ENCODE measurements at regions not wholly inside any gene's neighbourhood (a gene's known extent, or its start where the extent isn't known, plus 50 kb on each side); places are given as distances from the start of the nearest gene placed in this dataset.

DNA sequence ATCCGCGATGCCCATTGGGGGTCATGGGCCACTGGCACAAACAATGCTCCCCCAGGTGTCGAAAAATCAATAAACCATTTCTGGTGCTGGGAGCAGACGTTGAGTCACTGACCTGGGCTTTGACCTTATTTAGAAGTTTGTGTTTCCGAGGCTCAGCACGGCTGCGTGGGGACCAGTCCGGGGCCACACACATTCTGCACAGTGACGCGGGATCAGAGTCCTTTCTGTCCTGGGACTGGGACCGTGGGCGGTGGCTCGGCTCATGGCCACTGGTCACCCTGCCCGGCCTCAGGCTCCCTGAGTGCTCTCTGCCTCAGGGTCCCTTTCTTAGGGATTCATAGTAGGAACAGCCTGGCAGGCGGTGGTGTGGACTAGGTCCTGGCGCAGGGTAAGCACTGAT lies 1266.0 kb downstream of the BRD1 start:
- H3K27ac Mint-ChIP-seq: no peak overlapping the region
- H3K4me1 Mint-ChIP-seq: peaks cover 0 to 1% (median 0%) of the 10 kb centered on the region in 3 donors
- ChIA-PET POLR2A (no interaction called here), CTCF (no interaction called here)
- no peaks in the 10 kb centered on the region for H3K36me3 ChIP-seq (ENCODE audit: insufficient read depth, low read length)
- H3K27me3 ChIP-seq (ENCODE audit: insufficient read depth, low read length, poor library complexity, severe bottlenecking): no peaks in the 10 kb centered on the region
- no peak for DNase-seq
- no peak overlapping the region for H3K4me3 Mint-ChIP-seq
- no peaks in the 10 kb centered on the region for H3K9me3 ChIP-seq (ENCODE audit: low read length)
- no peaks in the 10 kb centered on the region for H3K9me3 Mint-ChIP-seq
- peaks cover 2 to 4% of the 10 kb centered on the region in 2 donors for H3K27me3 Mint-ChIP-seq
- no peak overlapping the region for H3K4me3 ChIP-seq (ENCODE audit: low read length)
- no peaks in the 10 kb centered on the region for H3K36me3 Mint-ChIP-seq
- no peak overlapping the region for H3K27ac ChIP-seq (ENCODE audit: low read depth, low read length)
- no peaks in the 10 kb centered on the region for H3K4me1 ChIP-seq (ENCODE audit: insufficient read depth, low read length)

- CTCF ChIA-PET: no interaction called here
- Mint-ChIP-seq H3K9me3 (no peaks in the 10 kb centered on the region), H3K4me1 (no peaks in the 10 kb centered on the region), H3K36me3 (no peaks in the 10 kb centered on the region), H3K4me3 (no peak overlapping the region), H3K27me3 (peaks cover 2 to 3% of the 10 kb centered on the region in 2 donors), H3K27ac (no peak overlapping the region)
- Histone ChIP-seq H3K27ac (ENCODE audit: low read depth, low read length) (no peak overlapping the region), H3K27me3 (ENCODE audit: insufficient read depth, low read length, poor library complexity, severe bottlenecking) (no peaks in the 10 kb centered on the region), H3K4me1 (ENCODE audit: insufficient read depth, low read length) (no peaks in the 10 kb centered on the region), H3K36me3 (ENCODE audit: insufficient read depth, low read length) (no peaks in the 10 kb centered on the region), H3K4me3 (ENCODE audit: low read length) (no peak overlapping the region), H3K9me3 (ENCODE audit: low read length) (no peaks in the 10 kb centered on the region)
- no peak for DNase-seq
- POLR2A ChIA-PET: no interaction called here
Observed at GRCh38 chr22:48560836-48561235, 1266.8 kb downstream of the BRD1 start.

- Histone ChIP-seq H3K36me3 (ENCODE audit: insufficient read depth, low read length) (no peaks in the 10 kb centered on the region), H3K27me3 (ENCODE audit: insufficient read depth, low read length, poor library complexity, severe bottlenecking) (no peaks in the 10 kb centered on the region), H3K27ac (ENCODE audit: low read depth, low read length) (no peak overlapping the region), H3K9me3 (ENCODE audit: low read length) (no peaks in the 10 kb centered on the region), H3K4me1 (ENCODE audit: insufficient read depth, low read length) (no peaks in the 10 kb centered on the region), H3K4me3 (ENCODE audit: low read length) (no peak overlapping the region)
- no peak overlapping the region for H3K4me3 Mint-ChIP-seq
- ChIA-PET POLR2A (no interaction called here), CTCF (no interaction called here)
- H3K27me3 Mint-ChIP-seq: peaks cover 2 to 3% of the 10 kb centered on the region in 2 donors
- DNase-seq: no peak
- H3K9me3 Mint-ChIP-seq: no peaks in the 10 kb centered on the region
- no peak overlapping the region for H3K27ac Mint-ChIP-seq
- no peaks in the 10 kb centered on the region for H3K36me3 Mint-ChIP-seq
- no peaks in the 10 kb centered on the region for H3K4me1 Mint-ChIP-seq
Observed at GRCh38 chr22:48560389-48560751, 1267.3 kb downstream of the BRD1 start.

- Histone ChIP-seq H3K27ac (ENCODE audit: low read depth, low read length) (no peak overlapping the region), H3K36me3 (ENCODE audit: insufficient read depth, low read length) (no peaks in the 10 kb centered on the region), H3K9me3 (ENCODE audit: low read length) (no peaks in the 10 kb centered on the region), H3K4me3 (ENCODE audit: low read length) (no peak overlapping the region), H3K27me3 (ENCODE audit: insufficient read depth, low read length, poor library complexity, severe bottlenecking) (no peaks in the 10 kb centered on the region), H3K4me1 (ENCODE audit: insufficient read depth, low read length) (no peaks in the 10 kb centered on the region)
- ChIA-PET POLR2A (no interaction called here), CTCF (no interaction called here)
- Mint-ChIP-seq H3K36me3 (no peaks in the 10 kb centered on the region), H3K27ac (no peak overlapping the region), H3K9me3 (no peaks in the 10 kb centered on the region), H3K27me3 (peaks cover 2 to 3% of the 10 kb centered on the region in 2 donors), H3K4me1 (no peaks in the 10 kb centered on the region), H3K4me3 (no peak overlapping the region)
- no peak for DNase-seq
Observed at GRCh38 chr22:48559647-48560388, 1267.9 kb downstream of the BRD1 start.

DNA sequence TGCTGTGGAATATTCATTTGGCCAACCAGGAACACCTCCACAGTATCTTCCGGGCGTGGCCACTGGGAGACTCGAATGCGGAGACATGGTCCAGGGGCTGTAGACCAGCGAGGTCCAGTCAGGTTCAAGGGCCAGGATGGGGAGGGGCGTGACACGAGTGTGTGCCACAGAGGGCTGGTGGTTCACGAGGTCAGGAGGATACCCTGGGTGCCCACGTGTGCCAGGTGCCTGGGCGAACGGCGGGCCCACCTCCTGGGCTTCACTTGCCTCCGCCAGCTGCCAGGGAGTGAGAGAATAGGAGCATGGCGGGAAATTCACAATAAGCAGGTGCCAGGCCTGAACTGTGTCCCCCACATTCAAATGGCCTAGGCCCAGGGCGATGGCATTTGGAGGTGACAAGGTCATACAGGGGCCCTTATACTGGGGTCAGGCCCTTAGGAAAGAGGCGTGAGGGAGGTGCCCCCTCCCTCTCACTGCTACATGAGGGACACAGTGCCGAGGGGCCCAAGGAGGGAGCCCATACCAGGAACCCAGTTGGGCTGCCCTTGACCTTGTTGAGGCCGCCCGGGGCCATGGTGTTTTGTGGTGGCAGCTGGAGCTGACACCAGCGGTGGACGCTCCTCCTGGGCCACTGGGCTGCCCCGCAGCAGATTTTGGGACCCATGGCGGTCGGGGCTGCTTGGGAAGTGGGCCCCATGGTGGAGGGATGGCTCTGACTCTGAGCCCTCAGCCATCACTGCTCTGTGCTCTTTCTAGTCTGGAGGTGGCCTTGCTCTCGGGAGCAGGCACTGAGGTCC lies 1268.9 kb downstream of the BRD1 start:
- POLR2A ChIA-PET: no interaction called here
- no peak overlapping the region for H3K27ac Mint-ChIP-seq
- no peaks in the 10 kb centered on the region for H3K36me3 Mint-ChIP-seq

DNA sequence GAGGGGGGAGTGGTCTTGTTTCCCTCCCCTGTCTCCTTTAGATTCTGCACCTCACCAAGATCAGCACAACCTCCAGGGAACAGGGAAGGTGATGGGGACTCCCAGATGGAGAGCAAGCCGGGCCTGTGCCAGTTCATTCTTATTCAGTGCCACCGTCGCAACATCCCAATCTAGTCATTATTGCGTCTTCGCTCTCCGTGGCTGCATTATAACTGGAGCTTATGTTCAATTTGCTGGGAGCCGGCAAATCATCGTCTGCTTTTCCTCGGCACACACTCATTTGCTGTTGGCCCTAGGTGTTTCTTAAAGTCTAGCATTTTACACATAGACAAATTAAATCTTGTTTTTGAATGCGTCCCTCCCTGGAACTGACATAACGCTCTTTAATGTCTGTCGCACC lies 1269.7 kb downstream of the BRD1 start:
- H3K4me1 ChIP-seq (ENCODE audit: insufficient read depth, low read length): no peaks in the 10 kb centered on the region
- no peak overlapping the region for H3K27ac ChIP-seq (ENCODE audit: low read depth, low read length)
- H3K27ac Mint-ChIP-seq: no peak overlapping the region
- ChIA-PET POLR2A (no interaction called here), CTCF (no interaction called here)
- no peaks in the 10 kb centered on the region for H3K9me3 ChIP-seq (ENCODE audit: low read length)
- no peaks in the 10 kb centered on the region for H3K36me3 ChIP-seq (ENCODE audit: insufficient read depth, low read length)
- H3K36me3 Mint-ChIP-seq: no peaks in the 10 kb centered on the region
- H3K27me3 ChIP-seq (ENCODE audit: insufficient read depth, low read length, poor library complexity, severe bottlenecking): no peaks in the 10 kb centered on the region
- H3K4me3 ChIP-seq (ENCODE audit: low read length): no peak overlapping the region
- no peak for DNase-seq
- no peaks in the 10 kb centered on the region for H3K9me3 Mint-ChIP-seq
- peaks cover 0 to 2% of the 10 kb centered on the region in 2 donors for H3K27me3 Mint-ChIP-seq
- no peak overlapping the region for H3K4me3 Mint-ChIP-seq
- no peaks in the 10 kb centered on the region for H3K4me1 Mint-ChIP-seq

More for the DNA sequence above, 1268.9 kb downstream of the BRD1 start:
- no peak overlapping the region for H3K4me3 Mint-ChIP-seq
- Histone ChIP-seq H3K4me1 (ENCODE audit: insufficient read depth, low read length) (no peaks in the 10 kb centered on the region), H3K4me3 (ENCODE audit: low read length) (no peak overlapping the region), H3K9me3 (ENCODE audit: low read length) (no peaks in the 10 kb centered on the region), H3K36me3 (ENCODE audit: insufficient read depth, low read length) (no peaks in the 10 kb centered on the region), H3K27ac (ENCODE audit: low read depth, low read length) (no peak overlapping the region), H3K27me3 (ENCODE audit: insufficient read depth, low read length, poor library complexity, severe bottlenecking) (no peaks in the 10 kb centered on the region)
- no peaks in the 10 kb centered on the region for H3K9me3 Mint-ChIP-seq
- H3K4me1 Mint-ChIP-seq: no peaks in the 10 kb centered on the region
- CTCF ChIA-PET: no interaction called here
- H3K27me3 Mint-ChIP-seq: peaks cover under 1 to 2% of the 10 kb centered on the region in 2 donors
- no peak for DNase-seq

DNA sequence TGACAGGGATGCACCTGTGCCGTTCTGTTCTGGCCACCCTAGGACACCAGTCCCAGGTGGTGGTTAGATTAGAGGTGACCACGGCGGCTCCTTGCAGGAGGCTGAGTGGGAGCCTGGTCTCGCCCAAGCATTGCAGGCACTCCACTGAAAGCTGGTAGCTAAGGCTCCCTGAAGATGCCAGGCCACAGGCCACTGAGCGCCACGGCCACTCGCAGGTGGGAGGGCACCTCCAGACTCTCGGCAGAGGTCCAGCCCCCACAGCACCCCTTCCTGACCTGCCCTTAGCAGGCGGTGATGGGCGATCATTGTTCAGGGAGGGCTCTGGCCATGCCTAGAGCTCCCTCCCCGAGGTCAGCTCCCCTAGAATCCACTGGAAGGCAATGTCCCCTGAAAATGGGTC lies 1270.2 kb downstream of the BRD1 start:
- no peak overlapping the region for H3K27ac Mint-ChIP-seq
- Histone ChIP-seq H3K4me1 (ENCODE audit: insufficient read depth, low read length) (no peaks in the 10 kb centered on the region), H3K27ac (ENCODE audit: low read depth, low read length) (no peak overlapping the region), H3K4me3 (ENCODE audit: low read length) (no peak overlapping the region), H3K36me3 (ENCODE audit: insufficient read depth, low read length) (no peaks in the 10 kb centered on the region), H3K9me3 (ENCODE audit: low read length) (no peaks in the 10 kb centered on the region), H3K27me3 (ENCODE audit: insufficient read depth, low read length, poor library complexity, severe bottlenecking) (no peaks in the 10 kb centered on the region)
- no peaks in the 10 kb centered on the region for H3K9me3 Mint-ChIP-seq
- ChIA-PET POLR2A (no interaction called here), CTCF (no interaction called here)
- H3K27me3 Mint-ChIP-seq: peaks cover 0 to 3% of the 10 kb centered on the region in 2 donors
- no peaks in the 10 kb centered on the region for H3K36me3 Mint-ChIP-seq
- no peak overlapping the region for H3K4me3 Mint-ChIP-seq
- no peaks in the 10 kb centered on the region for H3K4me1 Mint-ChIP-seq
- DNase-seq: no peak

DNA sequence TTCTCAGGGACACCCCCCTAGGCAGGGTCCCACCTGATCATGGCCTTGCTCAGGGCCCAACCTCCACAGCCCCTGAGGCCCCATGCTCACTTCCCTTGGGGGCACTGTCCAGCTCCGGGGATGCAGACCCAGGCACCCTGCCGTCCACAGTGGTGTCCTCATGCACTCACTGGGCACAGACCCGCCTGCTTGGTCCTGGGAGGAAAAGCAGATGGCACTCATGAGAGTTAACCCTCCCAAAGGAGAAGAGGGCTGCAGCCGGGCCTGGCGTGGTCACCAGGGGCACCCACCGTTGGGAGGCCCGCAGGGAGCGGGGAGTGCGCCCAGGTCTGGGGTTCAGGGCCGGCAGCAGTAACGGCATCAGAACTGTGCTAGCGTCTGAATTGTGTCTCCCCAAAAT lies 1270.9 kb downstream of the BRD1 start:
- H3K4me1 Mint-ChIP-seq: no peaks in the 10 kb centered on the region
- no peaks in the 10 kb centered on the region for H3K36me3 ChIP-seq (ENCODE audit: insufficient read depth, low read length)
- H3K9me3 ChIP-seq (ENCODE audit: low read length): no peaks in the 10 kb centered on the region
- ChIA-PET POLR2A (no interaction called here), CTCF (no interaction called here)
- no peak overlapping the region for H3K4me3 ChIP-seq (ENCODE audit: low read length)
- no peaks in the 10 kb centered on the region for H3K36me3 Mint-ChIP-seq
- no peak overlapping the region for H3K27ac Mint-ChIP-seq
- peaks cover 0 to 3% of the 10 kb centered on the region in 2 donors for H3K27me3 Mint-ChIP-seq
- no peak overlapping the region for H3K27ac ChIP-seq (ENCODE audit: low read depth, low read length)
- no peaks in the 10 kb centered on the region for H3K9me3 Mint-ChIP-seq
- DNase-seq: no peak
- no peaks in the 10 kb centered on the region for H3K4me1 ChIP-seq (ENCODE audit: insufficient read depth, low read length)
- H3K27me3 ChIP-seq (ENCODE audit: insufficient read depth, low read length, poor library complexity, severe bottlenecking): no peaks in the 10 kb centered on the region
- no peak overlapping the region for H3K4me3 Mint-ChIP-seq

Data from CD8-positive, alpha-beta memory T cell (primary cell).